HG02759 (cell line): ENCODE measurements at regions not wholly inside any gene's neighbourhood (a gene's known extent, or its start where the extent isn't known, plus 50 kb on each side); places are given as distances from the start of the nearest gene placed in this dataset.

ENCODE experiments used
- ATAC-seq: cut with Tn5 transposase; IDR thresholded peaks from one replicate; pipeline ENCODE4 v1.9.1; 2021; ENCODE audit warnings: mild to moderate bottlenecking, moderate library complexity; ENCODE audit not compliant: unreplicated experiment

GRCh38 chr9:107546859-107547258 is 57.3 kb upstream of the KLF4 start:
- ATAC-seq = no peak

GRCh38 chr9:107545036-107545435 is 55.5 kb upstream of the KLF4 start:
- ATAC-seq = no peak

- ATAC-seq = no peak
Measured at GRCh38 chr9:107542411-107543157, 53.0 kb upstream of the KLF4 start.

- ATAC-seq = no peak
Measured at GRCh38 chr9:107541523-107541922, 52.0 kb upstream of the KLF4 start.

GRCh38 chr9:107540164-107540561 is 50.6 kb upstream of the KLF4 start:
- no peak for ATAC-seq

- no peak for ATAC-seq
Measured at GRCh38 chr9:107539427-107540163, 50.0 kb upstream of the KLF4 start.
